Fibroblast of skin of left biceps (primary cell): ENCODE measurements at regions not wholly inside any gene's neighbourhood (a gene's known extent, or its start where the extent isn't known, plus 50 kb on each side); places are given as distances from the start of the nearest gene placed in this dataset.

Experiments used
- DNase-seq, 2 experiments: peaks; one replicate each; pipeline ENCODE4 v3.0.0-alpha.2; 2013; ENCODE audit warnings: low read depth in 2 of 2

- DNase-seq = no peak
Observed at GRCh38 chr1:36743286-36744005, 260.7 kb upstream of the CSF3R start.

DNA sequence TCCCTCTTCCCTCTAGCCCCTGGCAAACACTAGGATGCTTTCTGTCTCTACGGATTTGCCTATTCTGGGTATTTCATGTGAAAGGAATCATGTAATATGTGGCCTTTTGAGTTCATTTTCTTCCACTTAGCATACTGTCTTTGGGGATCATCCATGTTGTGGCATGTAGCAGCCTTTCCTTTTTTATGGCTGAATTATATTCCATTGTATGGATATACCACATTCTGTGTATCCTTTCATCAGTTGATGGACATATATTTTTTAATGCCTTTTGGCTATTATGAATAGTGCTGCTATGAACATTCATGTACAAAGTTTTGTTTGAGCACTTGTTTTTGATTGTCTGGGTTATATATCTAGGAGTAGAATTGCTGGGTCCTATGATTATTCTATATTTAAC is 258.4 kb upstream of the CSF3R start:
- DNase-seq = no peak

DNA sequence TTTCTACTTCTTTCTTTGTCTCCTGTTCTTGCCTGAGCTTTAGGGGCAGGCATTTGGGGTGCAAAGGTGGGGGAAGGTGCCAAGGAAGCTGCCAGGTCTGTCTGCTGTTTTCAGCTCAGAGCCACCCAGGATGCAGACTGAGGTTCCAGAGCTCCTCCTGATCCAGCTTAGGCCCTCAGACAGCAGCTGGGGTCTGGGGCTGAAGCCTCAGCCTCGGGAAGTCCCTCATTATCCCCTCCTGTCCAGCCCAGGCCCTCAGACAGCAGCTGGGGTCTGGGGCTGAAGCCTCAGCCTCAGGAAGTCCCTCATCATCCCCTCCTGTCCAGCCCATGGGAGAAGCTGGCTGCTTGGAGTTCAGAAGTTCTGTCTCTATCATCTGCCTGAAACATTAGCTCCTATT is 257.7 kb upstream of the CSF3R start:
- DNase-seq = no peak

DNA sequence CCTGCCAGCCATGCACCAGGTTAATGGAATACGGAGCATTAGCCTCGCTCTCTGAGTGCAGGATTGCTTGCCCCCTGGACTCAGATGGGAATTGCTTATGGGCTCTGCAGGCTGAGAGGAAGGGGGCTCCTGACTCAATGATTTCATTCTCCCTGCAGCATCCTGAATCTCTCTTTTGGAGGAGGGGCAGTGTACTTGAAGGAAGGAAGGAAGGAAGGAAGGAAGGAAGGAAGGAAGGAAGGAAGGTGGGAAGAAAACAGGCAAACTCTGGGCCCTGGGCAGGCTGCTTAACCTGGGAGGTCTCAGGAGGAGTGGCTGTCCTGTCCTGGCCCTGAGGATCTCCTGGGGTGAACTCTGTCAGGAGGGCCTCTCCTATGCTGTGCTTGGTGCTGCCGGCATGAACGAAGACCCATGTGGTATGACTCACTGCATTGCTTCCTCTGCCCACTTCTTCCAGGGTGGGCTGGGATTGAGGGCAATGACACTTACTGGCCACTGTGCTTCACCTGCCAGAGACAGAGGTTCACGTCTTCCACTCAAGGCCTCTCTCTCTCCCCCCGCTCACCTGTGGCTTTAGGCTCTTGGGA is 257.1 kb upstream of the CSF3R start:
- no peak for DNase-seq

- DNase-seq = no peak
Observed at GRCh38 chr1:36738245-36738644, 255.5 kb upstream of the CSF3R start.

DNA sequence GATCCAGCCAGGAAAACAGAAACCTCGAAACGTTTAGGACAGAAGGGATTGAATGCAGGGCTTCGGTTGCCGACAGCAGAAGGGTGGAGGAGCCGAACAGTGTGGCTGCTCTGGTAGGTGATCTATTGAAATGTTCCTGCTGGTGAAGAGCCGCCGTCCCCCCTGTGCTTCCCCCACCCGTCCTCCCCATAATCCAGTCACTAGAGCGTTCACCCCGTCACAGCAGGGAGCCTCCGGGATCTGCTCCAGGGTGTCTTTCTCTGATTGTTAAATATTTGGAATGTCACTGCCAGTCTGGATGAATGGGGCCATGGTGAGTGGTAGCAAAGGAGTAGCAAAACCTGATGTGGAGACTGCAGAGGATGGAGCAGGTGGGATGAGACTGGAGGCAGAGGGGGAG is 255.1 kb upstream of the CSF3R start:
- no peak for DNase-seq

DNA sequence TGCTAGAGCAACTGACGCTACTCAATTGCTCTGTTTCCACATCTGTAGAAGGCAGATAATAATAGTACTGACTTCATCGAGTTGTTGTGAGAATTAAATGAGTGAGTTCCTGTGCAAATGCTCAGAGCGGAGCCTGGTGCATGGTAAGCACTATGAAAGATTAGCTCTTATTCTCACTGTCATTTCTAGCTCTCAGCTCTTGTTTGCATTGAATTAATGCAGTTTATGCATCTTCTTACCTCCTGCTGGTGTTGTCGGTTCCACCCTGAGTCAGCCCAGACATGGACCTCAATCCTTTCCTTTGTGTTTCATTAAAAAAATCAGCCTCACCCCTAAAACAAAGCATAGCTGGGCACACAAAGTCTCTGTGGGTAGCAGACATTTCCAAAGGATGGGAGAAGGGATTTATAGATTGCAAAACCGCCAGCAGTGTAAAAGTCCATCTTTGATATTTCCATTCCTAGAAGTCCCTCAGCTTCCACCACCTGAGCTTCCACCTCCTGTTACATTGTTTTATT is 254.4 kb upstream of the CSF3R start:
- DNase-seq = no peak

DNA sequence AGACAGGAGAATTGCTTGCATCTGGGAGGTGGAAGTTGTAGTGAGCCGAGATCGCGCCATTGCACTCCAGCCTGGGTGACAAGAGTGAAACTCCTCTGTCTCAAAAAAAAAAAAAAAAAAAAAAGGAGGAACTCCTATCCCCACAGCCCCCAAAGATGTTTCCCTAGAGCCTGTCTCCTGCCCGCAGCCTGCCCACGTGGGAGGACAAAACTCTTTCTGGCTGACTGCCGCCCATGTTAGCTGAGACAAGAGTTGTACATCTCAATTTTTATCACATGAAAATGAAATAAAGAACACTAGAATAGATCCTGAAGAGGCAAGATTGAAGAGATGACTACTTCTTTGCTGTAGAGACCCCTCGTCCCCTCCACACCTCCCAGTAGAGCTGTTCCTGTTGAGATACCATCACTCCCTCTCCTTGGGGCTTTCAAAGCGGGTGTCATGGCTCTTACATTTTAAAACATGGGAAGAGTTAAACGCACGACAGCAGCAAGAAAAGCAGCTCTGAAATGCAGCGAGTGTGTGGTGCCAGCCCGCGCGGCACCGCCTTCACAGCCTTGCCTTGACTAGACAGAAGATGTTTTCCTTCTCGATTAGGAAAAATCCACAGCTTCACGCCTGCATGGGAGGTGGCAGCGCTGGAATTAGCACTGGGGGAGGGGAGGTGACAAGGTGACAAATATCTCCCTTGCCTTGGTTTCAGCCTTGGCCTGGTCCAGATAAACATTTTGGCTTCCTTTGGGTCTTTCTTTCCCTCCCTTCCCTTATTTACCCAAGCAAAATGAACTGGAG is 253.4 kb upstream of the CSF3R start:
- DNase-seq = no peak

- no peak for DNase-seq
Observed at GRCh38 chr1:36735436-36735835, 252.7 kb upstream of the CSF3R start.

DNA sequence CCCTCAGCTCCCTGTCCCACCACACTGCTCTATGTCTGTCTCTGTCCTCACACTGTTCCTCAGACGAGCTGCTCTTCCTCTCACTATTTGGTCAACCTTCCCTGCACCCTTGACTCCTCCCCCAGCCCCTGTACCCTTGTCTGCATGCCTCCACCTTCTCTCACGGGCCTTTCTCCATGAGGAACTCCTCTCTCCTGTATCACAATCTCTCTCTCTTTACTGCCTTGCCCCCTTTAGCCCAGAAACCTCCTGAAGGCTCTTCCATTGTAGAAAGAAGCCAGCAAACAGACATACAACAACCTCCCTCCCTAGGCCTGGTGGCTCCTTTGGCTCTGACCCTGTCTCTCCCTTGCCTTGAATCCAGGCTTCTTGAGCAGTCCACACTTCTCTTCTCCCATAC is 251.6 kb upstream of the CSF3R start:
- no peak for DNase-seq

DNA sequence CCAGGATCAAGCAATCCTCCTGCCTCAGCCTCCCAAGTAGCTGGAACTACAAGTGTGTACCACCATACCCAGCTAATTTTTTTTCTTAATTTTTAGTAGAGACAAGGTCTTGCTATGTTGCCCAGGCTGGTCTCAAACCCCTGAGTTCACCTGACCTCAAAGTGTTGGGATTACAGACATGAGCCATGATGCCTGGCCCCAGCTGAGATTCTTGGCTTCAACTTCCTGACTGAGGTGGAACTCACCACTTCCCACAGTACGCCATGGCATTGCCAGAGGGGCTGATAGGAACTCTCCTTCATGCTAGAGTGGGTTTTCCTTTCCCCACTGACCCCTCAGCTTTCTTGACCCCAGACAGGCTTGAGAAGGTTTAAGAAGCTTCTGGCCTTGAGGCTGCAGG is 251.0 kb upstream of the CSF3R start:
- no peak for DNase-seq

DNA sequence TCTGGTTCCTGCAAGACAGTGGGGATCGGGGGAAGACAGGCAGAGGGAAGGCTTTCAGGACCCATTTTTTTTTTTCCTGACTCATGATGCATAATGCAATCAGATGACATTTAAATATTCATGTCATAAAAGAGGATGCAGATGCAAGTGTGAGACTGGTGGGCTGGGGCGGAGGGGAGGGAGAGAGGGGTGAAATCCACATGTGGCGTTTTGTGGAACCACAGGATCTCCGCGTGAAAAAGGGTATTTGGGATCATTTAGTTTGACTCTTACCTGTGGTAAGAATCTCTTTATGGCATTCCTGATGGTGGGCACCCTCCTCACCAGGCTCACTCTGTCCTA is 249.3 kb upstream of the CSF3R start:
- no peak for DNase-seq

DNA sequence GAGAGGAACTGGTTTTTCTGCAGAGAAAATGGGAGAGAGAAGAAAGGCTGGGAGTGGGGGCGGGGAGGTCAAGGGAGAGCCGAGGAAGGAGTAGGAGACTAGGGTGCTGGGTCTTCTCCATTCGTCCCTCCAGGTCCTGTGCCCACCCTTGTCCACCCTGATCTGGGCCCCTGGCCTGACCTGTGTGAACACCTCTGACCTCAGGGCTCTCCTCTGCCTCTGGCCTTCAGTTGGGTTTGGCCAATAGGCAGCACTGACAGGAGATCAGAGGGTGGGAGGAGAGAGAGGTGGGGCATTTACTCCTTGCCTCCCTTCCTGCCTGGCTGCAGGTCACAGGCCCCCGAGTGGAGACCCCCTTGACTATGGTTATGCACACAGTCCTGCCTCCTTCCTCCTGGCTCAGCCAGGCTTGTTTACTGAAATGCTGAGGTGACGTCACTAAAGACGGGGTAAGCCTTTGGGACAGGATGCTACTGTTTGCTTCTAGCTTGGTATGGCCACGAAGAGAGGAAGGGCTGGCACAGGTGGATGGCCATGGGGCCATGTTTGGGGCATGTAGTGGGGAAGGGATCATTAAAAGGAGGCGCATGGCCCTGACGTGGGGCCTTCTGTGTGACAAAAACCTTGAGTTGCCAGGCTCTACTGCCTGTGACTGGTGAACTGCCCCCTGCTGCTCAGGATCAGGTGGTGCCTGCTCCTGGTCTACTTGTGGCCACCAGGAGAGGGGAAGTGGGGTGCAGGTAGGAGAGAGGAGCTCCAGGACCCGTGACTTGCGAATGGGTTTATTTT is 248.7 kb upstream of the CSF3R start:
- no peak for DNase-seq

DNA sequence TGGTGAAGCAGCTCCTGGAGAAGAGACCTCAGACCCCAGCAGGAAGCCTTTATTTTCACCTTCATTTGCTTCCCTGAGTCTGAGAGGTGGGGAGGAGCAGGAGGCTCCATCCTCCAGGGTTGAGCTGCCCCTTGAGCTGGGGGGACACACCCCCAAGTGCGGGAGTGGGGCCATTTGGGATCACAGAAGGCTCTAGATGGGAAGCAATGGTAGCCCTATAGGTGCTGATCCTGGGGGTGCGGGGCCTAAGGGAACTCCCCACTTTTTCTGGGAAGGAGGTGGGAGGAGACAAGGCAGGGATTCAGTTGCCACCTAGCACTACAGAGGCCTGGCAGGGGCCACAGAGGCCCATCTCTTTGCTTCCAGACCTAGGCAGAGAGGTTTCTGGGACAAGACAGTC is 247.9 kb upstream of the CSF3R start:
- DNase-seq = no peak

- no peak for DNase-seq
Observed at GRCh38 chr1:36729716-36730510, 247.2 kb upstream of the CSF3R start.

DNA sequence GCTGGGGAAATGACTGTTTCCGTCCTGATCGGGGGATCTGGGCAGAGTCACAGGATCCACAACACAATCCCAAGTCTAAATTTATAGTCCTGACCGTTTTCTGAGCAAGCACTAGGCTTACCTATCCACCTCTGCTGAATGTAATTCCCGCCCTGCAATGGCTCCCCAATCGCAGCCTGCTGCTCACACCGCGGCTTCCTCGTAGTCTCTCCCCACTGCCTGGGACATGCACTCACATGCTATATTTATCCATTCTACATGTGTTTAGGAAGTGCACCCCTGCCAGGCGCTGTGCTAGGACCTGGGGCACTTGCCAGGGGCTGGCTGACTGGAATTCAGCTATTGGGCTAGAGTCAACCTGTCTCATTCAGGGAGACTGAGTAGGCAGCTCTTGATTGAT is 246.6 kb upstream of the CSF3R start:
- DNase-seq = no peak

DNA sequence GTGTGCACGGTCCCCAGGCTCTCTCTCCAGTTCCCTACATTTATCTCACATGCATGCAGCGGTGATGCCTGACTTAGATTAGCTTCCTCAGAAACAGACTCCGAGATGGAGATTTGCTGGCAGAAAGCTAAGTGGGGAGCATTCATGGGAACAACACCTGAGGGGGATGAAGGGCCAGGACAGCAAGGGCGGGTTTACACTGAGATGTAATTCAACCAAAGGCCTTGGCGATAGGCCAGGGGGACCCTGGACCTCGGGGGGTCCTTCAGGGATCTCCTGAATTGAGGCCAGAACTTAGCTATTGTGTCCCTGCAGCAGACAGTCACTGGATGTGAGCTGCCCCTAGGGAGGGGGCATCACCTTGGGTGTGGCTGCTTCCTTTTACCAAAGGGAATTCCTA is 246.1 kb upstream of the CSF3R start:
- no peak for DNase-seq

DNA sequence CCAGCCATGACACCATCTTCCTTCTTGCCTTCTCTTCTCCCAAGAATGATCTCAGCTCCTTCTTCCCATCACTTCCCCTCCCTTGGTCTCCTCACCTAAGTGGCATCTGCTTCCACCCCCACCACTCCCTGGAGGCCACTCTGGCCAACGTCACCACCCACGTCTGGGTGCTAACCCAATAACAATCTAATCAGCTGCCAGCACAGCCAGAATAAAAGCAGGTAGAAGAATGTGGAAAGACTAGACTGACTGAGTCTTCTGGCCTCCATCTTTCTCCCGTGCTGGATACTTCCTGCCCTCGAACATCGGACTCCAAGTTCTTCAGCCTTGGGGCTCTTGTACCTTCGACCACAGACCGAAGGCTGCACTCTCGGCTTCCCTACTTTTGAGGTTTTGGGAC is 245.3 kb upstream of the CSF3R start:
- DNase-seq = no peak

- no peak for DNase-seq
Observed at GRCh38 chr1:36725151-36725550, 242.4 kb upstream of the CSF3R start.

DNA sequence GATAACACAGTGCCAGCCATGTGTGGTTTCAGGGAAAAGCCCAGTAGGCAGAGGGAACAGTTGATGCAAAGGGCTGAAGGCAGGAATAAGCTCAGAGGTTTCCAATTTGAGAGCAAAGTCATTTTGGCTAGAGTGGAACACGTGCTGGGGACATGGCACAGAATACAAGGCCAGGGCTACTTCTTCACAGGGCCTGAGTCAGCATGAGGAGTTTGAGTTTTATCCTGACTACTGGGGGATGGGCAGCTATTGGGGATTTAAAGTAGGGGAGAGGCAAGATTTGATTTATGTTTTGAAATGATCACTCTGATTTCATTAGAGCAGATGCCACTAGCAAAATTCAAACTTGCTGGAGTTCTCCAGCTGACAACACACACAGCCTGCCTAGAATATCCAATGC is 241.1 kb upstream of the CSF3R start:
- no peak for DNase-seq

- no peak for DNase-seq
Observed at GRCh38 chr1:36722871-36723270, 240.2 kb upstream of the CSF3R start.
